ENCODE measurements at regions not wholly inside any gene's neighbourhood (a gene's known extent, or its start where the extent isn't known, plus 50 kb on each side); places are given as distances from the start of the nearest gene placed in this dataset.

DNA sequence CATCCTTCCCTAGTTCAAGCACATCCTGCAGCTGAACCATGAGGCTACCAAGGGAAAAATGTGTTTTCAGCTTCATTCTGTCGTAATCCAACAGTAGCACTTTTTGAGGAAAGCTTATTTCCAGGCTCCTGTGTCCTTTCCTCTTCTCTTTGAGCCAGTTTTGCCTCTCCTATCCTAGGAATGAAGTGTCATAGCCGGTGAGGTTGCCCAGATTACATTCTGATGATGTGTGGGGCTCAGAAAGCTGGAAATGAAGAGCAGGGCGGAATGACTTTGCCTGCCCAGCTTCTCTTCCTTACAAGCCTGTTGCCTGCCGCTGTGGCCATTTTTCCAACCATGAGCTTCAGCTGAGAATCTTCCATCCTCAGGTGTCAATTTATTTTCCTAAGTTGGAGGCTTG lies 381.8 kb downstream of the NUAK1 start:
- ChIA-PET CTCF (no interaction called here), POLR2A (no interaction called here)
- no peak for TF ChIP-seq PKNOX1 (IDR thresholded peaks at IDR 0.05)
- no peak for TF ChIP-seq SP1 (IDR thresholded peaks at IDR 0.05)
- no peak for TF ChIP-seq TARDBP (IDR thresholded peaks at IDR 0.05)
- DNase-seq (ENCODE audit: extremely low spot score): no peak

- POLR2A ChIA-PET: no interaction called here
- CTCF ChIA-PET: interaction anchor here (0.6 kb wide), 1 partner anchor 198 kb away, joined by 3 read pairs; no protein-coding TSS in a partner anchor
- no peak for DNase-seq (ENCODE audit: extremely low spot score)
- TF ChIP-seq HDGF (IDR thresholded peaks at IDR 0.05; ENCODE audit: borderline replicate concordance) (no peak), SP1 (IDR thresholded peaks at IDR 0.05) (no peak), SUZ12 (IDR thresholded peaks at IDR 0.05) (no peak), CTBP1 (IDR thresholded peaks at IDR 0.05; ENCODE audit: borderline replicate concordance) (no peak), TARDBP (IDR thresholded peaks at IDR 0.05) (no peak), L3MBTL2 (conservative IDR thresholded peaks at IDR 0.05) (no peak), ARNT (IDR thresholded peaks at IDR 0.05) (no peak), LEF1 (IDR thresholded peaks at IDR 0.05; ENCODE audit: borderline replicate concordance) (no peak), FOXM1 (IDR thresholded peaks at IDR 0.05; ENCODE audit: borderline replicate concordance) (no peak), ZNF384 (IDR thresholded peaks at IDR 0.05) (no peak)
Measured at GRCh38 chr12:105759149-105759548, 379.6 kb downstream of the NUAK1 start.

- TF ChIP-seq LEF1 (IDR thresholded peaks at IDR 0.05; ENCODE audit: borderline replicate concordance) (no peak), SP1 (IDR thresholded peaks at IDR 0.05) (no peak), PKNOX1 (IDR thresholded peaks at IDR 0.05) (no peak), HDGF (IDR thresholded peaks at IDR 0.05; ENCODE audit: borderline replicate concordance) (no peak), FOXA1 (IDR thresholded peaks at IDR 0.05) (no peak), BHLHE40 (IDR thresholded peaks at IDR 0.05; ENCODE audit: borderline replicate concordance) (no peak), TARDBP (IDR thresholded peaks at IDR 0.05) (no peak), SUZ12 (IDR thresholded peaks at IDR 0.05) (no peak), CTBP1 (IDR thresholded peaks at IDR 0.05; ENCODE audit: borderline replicate concordance) (no peak), ELF4 (IDR thresholded peaks at IDR 0.05) (no peak), FOXK2 (IDR thresholded peaks at IDR 0.05) (no peak), NFRKB (IDR thresholded peaks at IDR 0.05) (no peak), FOXM1 (IDR thresholded peaks at IDR 0.05; ENCODE audit: borderline replicate concordance) (no peak), ARNT (IDR thresholded peaks at IDR 0.05) (no peak), L3MBTL2 (conservative IDR thresholded peaks at IDR 0.05) (no peak), ZNF384 (IDR thresholded peaks at IDR 0.05) (no peak)
- ChIA-PET CTCF (no interaction called here), POLR2A (no interaction called here)
- DNase-seq (ENCODE audit: extremely low spot score): no peak
Measured at GRCh38 chr12:105761075-105761474, 377.7 kb downstream of the NUAK1 start.

DNA sequence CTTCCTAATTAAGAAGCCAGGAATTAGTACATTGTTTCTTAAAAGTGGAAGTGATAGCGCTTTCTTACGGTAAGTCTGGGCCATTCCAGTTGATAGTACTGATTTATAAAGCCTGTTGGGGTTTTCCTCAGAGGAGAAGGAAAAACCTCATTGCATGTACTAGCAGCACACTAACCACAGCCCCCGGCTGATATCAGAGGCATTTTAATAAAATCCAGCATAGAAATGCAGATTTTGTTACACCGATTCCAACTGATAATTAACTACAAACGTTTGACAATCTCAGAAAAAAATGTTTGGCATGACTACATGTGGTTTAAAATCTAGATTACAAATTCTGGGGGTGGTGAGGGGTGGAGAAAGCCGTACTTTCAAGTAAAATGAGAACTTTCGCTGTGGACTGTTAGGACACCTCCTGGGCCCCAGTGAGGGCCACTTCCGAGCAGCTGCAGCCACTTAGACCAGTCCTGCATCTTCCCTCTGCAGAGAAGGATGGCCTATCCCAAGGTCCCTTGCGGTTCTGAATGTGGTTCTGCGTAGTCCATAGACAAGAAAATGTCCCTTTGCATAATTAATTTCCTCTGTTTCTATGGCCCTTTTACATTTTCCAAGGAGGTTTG lies 374.4 kb downstream of the NUAK1 start:
- TF ChIP-seq ARNT (IDR thresholded peaks at IDR 0.05) (no peak), TARDBP (IDR thresholded peaks at IDR 0.05) (no peak), NFRKB (IDR thresholded peaks at IDR 0.05) (no peak), HDGF (IDR thresholded peaks at IDR 0.05; ENCODE audit: borderline replicate concordance) (no peak), SUZ12 (IDR thresholded peaks at IDR 0.05) (no peak), FOXM1 (IDR thresholded peaks at IDR 0.05; ENCODE audit: borderline replicate concordance) (no peak), L3MBTL2 (conservative IDR thresholded peaks at IDR 0.05) (no peak), LEF1 (IDR thresholded peaks at IDR 0.05; ENCODE audit: borderline replicate concordance) (no peak), PKNOX1 (IDR thresholded peaks at IDR 0.05) (no peak), SP1 (IDR thresholded peaks at IDR 0.05) (no peak), ELF4 (IDR thresholded peaks at IDR 0.05) (no peak), FOXK2 (IDR thresholded peaks at IDR 0.05) (no peak), ZNF384 (IDR thresholded peaks at IDR 0.05) (no peak)
- POLR2A ChIA-PET: no interaction called here
- DNase-seq (ENCODE audit: extremely low spot score): no peak
- CTCF ChIA-PET: no interaction called here

GRCh38 chr12:105765053-105766014 lies 373.4 kb downstream of the NUAK1 start:
- ChIA-PET POLR2A (no interaction called here), CTCF (no interaction called here)
- TF ChIP-seq FOXM1 (IDR thresholded peaks at IDR 0.05; ENCODE audit: borderline replicate concordance): no peak
- no peak for TF ChIP-seq HDGF (IDR thresholded peaks at IDR 0.05; ENCODE audit: borderline replicate concordance)
- TF ChIP-seq ARNT (IDR thresholded peaks at IDR 0.05): no peak
- TF ChIP-seq BHLHE40 (IDR thresholded peaks at IDR 0.05; ENCODE audit: borderline replicate concordance): no peak
- no peak for TF ChIP-seq PKNOX1 (IDR thresholded peaks at IDR 0.05)
- TF ChIP-seq NFRKB (IDR thresholded peaks at IDR 0.05): no peak
- TF ChIP-seq SP1 (IDR thresholded peaks at IDR 0.05): no peak
- no peak for DNase-seq (ENCODE audit: extremely low spot score)
